ENCODE measurements at regions not wholly inside any gene's neighbourhood (a gene's known extent, or its start where the extent isn't known, plus 50 kb on each side); places are given as distances from the start of the nearest gene placed in this dataset.

- DNase-seq = no peak
These were observed 539.4 kb upstream of the MGMT start for GRCh38 chr10:128927497-128928161.

- DNase-seq = no peak
These were observed 538.7 kb upstream of the MGMT start for GRCh38 chr10:128928231-128928836.

DNA sequence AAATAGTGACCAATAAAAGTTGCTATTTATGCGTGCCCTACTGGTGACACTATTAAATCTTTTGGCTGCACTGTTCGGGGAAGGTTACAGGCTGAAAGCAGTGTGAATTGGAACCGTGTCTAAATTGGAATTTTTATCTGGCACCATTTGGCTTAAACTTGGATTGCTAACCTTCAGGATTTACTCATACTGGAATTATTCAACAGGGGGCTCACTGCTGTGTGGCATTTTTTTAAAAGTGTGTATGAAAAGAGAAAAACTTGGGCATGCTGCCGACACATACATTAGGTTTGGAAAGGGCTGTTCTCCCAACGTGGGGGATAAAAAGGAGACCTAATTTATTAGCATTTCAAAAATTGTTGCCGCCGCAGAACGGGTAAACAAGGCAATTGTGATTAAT lies 537.9 kb upstream of the MGMT start:
- peak in 1 of 2 donors; percentile 36 for DNase-seq

DNA sequence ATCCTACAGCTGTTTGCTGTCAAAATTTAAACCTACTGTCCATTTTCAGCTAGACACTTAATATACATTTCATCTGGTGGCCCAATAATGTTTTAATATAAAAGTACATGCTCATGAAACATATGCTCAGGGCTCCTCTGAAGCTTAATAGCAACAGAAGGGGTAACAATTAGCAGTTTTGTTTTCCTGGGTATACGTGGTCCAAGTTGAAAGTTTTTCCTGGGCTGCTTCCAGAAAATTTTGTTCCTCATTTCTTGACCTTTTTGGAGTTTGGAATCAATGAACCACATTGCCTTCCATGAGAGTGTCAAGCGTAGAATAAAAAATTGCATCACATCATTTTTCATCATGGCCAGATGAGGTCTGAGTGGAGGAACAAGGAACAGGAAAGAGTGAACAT lies 537.3 kb upstream of the MGMT start:
- DNase-seq = peak; percentile 71 to 77

- DNase-seq = no peak
These were observed 536.5 kb upstream of the MGMT start for GRCh38 chr10:128930515-128930914.

GRCh38 chr10:128932071-128932820 lies 534.8 kb upstream of the MGMT start:
- no peak for DNase-seq

DNA sequence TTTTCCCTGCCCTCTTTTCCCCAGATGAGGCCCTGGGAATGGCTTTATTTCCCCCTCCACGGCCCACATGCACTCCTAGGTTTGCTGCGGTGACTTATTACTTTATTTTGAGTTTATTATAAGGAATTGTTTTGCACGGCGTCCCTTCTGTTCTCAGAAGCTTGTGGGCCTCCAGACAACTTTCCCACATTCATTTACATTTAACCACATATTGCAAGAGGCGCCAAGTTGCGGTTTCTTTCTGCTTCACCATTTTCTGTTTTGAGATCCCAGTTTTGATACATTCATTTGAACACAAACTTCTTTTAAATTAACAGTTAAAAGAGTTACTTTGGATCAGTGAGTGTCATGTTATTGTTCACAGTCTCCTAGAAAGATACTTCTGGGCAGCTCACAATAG lies 532.5 kb upstream of the MGMT start:
- no peak for DNase-seq

DNA sequence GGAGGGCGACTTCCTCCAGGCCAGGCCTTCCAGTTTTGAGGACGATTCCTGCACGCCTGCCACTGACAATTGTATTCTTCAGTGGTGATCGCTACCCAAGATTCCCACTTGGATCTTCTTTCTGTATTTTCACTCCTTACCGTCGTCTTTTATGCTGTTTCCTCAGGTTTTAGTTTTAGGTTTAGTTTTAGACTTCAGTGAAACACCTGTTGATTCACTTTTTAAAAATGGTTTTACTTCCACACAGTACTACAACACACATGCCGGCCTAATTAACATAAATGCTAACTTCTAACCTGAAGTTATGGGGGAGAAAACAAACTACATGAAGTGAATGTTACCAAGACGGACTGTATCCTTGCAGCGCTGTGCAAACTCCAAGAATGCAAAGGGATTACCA lies 530.6 kb upstream of the MGMT start:
- no peak for DNase-seq

DNA sequence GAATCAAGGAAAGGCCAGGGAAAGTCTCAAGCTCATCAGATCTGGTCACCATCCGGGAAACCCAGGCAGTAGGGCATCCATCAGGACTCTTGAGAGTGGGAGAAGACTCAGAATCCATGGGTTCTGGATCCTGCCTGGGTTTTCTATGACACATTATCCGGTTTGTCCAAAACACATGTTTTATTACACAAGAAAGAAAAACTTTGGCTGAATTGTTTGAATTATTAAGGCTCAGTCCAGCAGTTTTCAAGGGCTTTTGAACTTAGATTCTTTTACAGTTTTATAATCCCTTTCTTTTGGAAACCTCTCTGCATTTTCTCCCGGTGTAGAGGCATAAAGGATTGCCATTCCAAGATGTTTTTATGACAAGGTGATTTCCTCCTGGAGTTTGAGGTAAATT lies 528.5 kb upstream of the MGMT start:
- DNase-seq = no peak

- DNase-seq = no peak
These were observed 527.0 kb upstream of the MGMT start for GRCh38 chr10:128940081-128940480.

DNA sequence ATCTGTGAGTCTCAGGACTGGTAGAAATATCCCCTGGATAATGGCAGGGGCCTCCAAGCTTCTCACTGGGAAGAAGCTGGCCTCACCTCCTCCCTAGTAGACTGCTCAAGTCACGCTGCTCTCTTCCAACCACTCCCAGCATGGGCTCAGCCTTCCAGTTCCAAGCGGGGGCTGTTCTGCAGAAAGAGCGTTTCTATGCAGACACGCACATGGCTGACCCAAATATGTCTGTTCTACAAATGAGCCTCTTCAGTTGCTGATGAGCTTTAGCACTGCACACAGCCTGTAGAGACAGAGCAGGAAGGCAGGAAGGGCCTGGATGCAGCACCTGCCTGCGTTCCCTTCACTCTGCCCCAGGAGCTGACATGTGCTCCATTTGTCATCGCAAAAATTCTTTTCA lies 523.9 kb upstream of the MGMT start:
- DNase-seq = no peak

DNA sequence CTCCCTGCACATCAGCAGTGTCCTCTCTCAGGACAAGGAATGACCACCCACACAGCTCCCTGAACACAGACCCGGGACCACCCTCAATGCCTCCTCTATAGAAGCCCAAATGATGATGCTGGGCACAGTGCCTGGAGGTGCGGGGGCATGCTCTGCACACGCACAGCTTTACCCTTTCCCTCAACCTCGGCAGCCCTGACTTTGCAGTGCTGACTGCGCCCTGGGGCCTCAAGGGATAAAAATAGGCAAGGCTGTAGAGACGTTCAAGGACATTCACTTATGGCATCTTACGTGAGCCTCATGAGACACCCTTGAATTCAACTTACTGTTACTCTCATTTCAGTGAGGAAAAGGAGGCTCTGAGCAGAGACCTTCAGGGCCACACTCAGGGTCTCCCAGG lies 521.6 kb upstream of the MGMT start:
- DNase-seq = no peak

- DNase-seq = no peak
These were observed 516.7 kb upstream of the MGMT start for GRCh38 chr10:128950159-128950915.

- DNase-seq = no peak
These were observed 516.1 kb upstream of the MGMT start for GRCh38 chr10:128950916-128951275.

DNA sequence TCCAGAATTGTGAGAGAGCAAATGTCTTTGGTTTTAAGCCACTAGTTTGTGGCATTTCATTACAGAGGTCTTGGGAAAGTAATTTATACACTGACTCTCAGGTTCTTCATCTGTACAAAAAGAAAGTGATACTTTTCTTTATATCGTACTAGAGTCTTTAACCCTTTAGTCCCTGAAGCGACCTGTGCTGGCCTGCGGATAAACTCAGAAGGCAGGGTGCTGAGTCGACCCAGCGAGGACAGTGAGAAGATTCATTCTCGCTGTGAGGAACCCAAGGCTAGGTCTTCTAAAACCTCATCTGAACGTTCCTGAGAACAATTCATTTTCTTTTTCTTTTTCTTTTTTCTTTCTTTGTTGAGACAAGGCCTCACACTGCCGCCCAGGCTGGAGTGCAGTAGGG lies 514.2 kb upstream of the MGMT start:
- no peak for DNase-seq

DNA sequence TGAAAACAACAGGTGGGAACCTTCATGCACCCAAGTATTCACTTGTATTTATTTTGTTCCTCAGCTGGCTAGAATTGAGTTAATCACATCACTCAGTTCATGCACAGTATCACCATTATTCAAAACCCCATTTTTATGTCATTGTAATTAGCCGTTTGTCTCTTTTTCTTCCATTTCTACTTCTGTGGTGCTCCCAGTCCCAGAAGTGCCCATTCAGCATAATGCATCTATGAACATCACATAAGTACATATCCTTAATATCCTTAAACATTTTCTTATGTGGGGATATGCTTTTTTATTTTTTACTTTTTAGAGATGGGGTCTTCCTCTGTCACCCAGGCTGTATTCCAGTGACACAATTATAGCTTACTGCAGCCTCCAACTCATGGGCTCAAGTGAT lies 510.9 kb upstream of the MGMT start:
- DNase-seq = no peak

DNA sequence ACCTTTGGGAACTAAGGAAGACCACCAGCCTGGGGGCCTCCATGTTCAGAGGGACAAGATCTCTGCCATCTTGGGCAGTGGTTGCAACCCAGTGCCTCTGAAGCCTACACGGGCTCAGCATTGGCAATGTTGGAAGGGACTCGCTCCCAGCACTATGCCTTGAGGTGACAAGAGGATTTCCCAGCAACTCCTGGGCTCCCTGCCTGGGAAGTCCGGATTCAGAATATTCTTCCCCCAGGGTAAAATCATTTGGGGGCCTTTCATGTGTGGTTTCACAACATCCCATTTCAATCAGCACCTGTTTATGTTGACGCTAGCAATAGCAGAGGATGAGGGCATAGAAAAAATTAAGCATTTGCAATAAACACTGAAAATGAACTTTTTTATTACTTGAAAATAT lies 509.8 kb upstream of the MGMT start:
- no peak for DNase-seq

GRCh38 chr10:128958834-128959690 lies 508.0 kb upstream of the MGMT start:
- no peak for DNase-seq

DNA sequence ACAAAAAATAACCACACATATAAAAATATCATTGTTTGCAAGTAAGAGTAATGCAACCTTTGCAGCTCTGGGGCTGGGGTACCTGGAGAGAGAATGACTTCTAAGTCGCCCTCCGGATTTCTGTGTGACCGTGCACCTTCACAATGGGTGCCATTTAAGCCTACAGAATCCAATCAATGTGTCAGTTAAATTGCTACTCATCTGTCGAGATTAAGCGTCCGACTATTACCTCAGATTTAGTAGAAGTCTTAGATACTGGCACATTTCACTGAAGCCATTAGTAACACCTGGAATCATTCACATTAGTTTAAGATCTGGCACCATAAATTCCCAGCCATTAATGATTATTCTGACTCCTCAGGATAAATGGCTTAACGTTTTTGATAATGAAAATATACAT lies 507.3 kb upstream of the MGMT start:
- no peak for DNase-seq

DNA sequence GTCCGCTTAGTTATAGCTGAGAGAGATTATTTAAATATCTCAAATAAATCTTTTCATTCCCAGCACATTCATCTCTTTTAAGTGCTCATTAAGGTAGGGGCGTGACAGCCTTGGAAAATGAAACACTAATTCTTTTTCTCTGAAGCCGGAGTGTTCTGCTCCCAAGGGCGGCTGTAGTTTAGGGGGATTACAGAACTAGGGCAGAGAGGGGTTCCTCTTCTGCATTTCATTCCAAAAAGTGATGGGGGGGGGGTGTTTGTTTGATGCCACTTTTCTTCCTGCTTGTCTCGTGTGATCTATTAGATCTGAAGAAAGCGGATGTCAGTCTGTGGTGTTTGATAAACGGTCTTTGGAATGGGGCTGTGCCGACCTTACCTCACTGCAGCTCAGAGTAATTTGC lies 506.5 kb upstream of the MGMT start:
- no peak for DNase-seq

- DNase-seq = no peak
These were observed 504.9 kb upstream of the MGMT start for GRCh38 chr10:128962182-128962581.
